ENCODE measurements at regions not wholly inside any gene's neighbourhood (a gene's known extent, or its start where the extent isn't known, plus 50 kb on each side); places are given as distances from the start of the nearest gene placed in this dataset.

- no peak for TF ChIP-seq CTCF (IDR thresholded peaks at IDR 0.05 in 8 of 11, conservative IDR thresholded peaks at IDR 0.05 in 3 of 11)
- TF ChIP-seq POLR2AphosphoS5 (IDR thresholded peaks at IDR 0.05), result no peak
Measured at GRCh38 chr20:20931632-20932031, 174.5 kb downstream of the LINC00237 start.

All from spleen (tissue), 7 donors.